Gastrocnemius medialis (tissue), 4 donors: ENCODE measurements at regions not wholly inside any gene's neighbourhood (a gene's known extent, or its start where the extent isn't known, plus 50 kb on each side); places are given as distances from the start of the nearest gene placed in this dataset.

Experiments
- ATAC-seq, 2 donors: fragments of 150-250 bp; one replicate each; pipeline ENCODE4 v1.9.1; 2016
- DNase-seq, 2 donors: peaks; one replicate each; pipeline ENCODE4 v3.0.0-alpha.2; 2019
- H3K27ac ChIP-seq, 4 donors: fragments of 200-600 bp; sonication (generic); 1 replicate in 1 of 4; 2 replicates in 3 of 4; pipeline ENCODE4 v1.5.1; 2016 to 2018; ENCODE audit warnings: mild to moderate bottlenecking in 2 of 4, moderate library complexity in 1 of 4
- H3K27me3 ChIP-seq, 3 donors: fragments of 200-600 bp; sonication (generic) in 2 of 3; 1 replicate in 1 of 3; 2 replicates in 2 of 3; pipeline versions ENCODE4 v1.5.1 to v1.6.0; 2016 to 2019; ENCODE audit warnings: mild to moderate bottlenecking in 1 of 3, moderate library complexity in 1 of 3
- H3K36me3 ChIP-seq, 2 donors: fragments of 200-600 bp; sonication (generic) in 1 of 2; one replicate each; pipeline ENCODE4 v1.5.1; 2017 to 2018
- H3K4me1 ChIP-seq, 2 donors: fragments of 200-600 bp; sonication (generic) in 1 of 2; one replicate each; pipeline ENCODE4 v1.5.1; 2016 to 2017; ENCODE audit warnings: mild to moderate bottlenecking in 2 of 2
- H3K4me3 ChIP-seq, 4 donors: fragments of 200-600 bp; sonication (generic) in 3 of 4; 1 replicate in 1 of 4; 2 replicates in 3 of 4; pipeline ENCODE4 v1.5.1; 2016 to 2019; ENCODE audit warnings: mild to moderate bottlenecking in 2 of 4
- H3K9me3 ChIP-seq, 3 donors: fragments of 200-600 bp; sonication (generic) in 2 of 3; 1 replicate in 1 of 3; 2 replicates in 2 of 3; pipeline ENCODE4 v1.5.1; 2016 to 2019
- POLR2A ChIP-seq, 2 donors: fragments of 450-650 bp; IDR thresholded peaks; one replicate each; pipeline ENCODE4 v1.6.1; 2017; ENCODE audit warnings: antibody characterized with exemption in 2 of 2, mild to moderate bottlenecking in 2 of 2, moderate library complexity in 2 of 2
- in situ Hi-C, 4 donors: fragments of 200-750 bp; cut with MboI; loops; one replicate each; pipeline versions ENCODE4 v1.15.0 to v1.8.0; 2017; ENCODE audit warnings: low sequenced_read_pairs in 4 of 4
- intact Hi-C: fragments of 100-400 bp; cut with DNase I; formaldehyde crosslinking; loops from one replicate; pipeline ENCODE4 v1.15.1; 2023; ENCODE audit warnings: low total_unique reads
- TF ChIP-seq, protein P1 (sequence below), 5 experiments: fragments of 450-650 bp in 3 of 5; fragments of 200-600 bp in 2 of 5; sonication (generic) in 2 of 5; IDR thresholded peaks in 4 of 5; conservative IDR thresholded peaks in 1 of 5; 1 replicate in 4 of 5; 2 replicates in 1 of 5; pipeline ENCODE4 v1.5.1; 2016 to 2019; ENCODE audit warnings: antibody characterized with exemption in 5 of 5, mild to moderate bottlenecking in 3 of 5, moderate library complexity in 3 of 5

DNA sequence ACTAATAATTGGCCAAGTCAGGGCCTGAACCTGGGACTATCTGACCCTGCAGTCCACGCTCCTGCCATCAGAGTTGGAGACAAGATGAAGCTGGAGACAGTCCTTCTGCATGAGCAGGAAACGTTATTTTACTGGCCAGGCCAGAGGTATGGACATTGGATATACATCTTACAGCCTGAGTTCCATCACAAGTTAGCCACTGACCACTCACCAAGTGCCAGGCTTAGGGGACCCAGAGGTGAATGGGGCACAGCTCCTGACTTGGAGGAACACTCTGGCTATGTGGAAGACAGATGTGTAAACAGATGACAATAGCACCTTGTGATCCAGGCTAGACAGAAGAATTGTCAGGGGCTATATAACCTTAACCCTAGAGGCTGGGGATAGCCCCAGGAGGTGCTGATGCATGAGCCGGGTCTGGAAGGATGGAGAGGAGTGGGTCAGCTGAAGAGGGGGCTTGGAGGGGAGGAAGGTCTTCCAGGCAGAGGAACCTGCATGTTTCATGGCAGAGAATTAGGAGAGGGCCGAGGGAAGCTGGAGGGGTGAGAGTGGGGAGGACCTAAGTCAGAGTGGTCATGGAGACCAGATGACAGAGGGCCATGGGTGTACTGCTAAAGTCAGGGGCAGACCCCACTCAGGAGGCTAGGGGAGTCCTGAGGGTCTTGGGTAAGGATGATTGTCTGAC, 52.5 kb upstream of the DMRTB1 start:
- no peaks in the 10 kb centered on the region for H3K9me3 ChIP-seq
- H3K27me3 ChIP-seq, result peaks cover 0 to 10% (median 9%) of the 10 kb centered on the region in 3 donors
- H3K4me3 ChIP-seq, result no peak overlapping the region
- H3K36me3 ChIP-seq, result no peaks in the 10 kb centered on the region
- no peak overlapping the region for H3K27ac ChIP-seq
- intact Hi-C loops (no loop called here), in situ Hi-C loops (no loop called here)
- no peak for DNase-seq
- no peak for ATAC-seq
- no peak for TF ChIP-seq POLR2A (IDR thresholded peaks at IDR 0.05)
- TF ChIP-seq, protein P1, sequence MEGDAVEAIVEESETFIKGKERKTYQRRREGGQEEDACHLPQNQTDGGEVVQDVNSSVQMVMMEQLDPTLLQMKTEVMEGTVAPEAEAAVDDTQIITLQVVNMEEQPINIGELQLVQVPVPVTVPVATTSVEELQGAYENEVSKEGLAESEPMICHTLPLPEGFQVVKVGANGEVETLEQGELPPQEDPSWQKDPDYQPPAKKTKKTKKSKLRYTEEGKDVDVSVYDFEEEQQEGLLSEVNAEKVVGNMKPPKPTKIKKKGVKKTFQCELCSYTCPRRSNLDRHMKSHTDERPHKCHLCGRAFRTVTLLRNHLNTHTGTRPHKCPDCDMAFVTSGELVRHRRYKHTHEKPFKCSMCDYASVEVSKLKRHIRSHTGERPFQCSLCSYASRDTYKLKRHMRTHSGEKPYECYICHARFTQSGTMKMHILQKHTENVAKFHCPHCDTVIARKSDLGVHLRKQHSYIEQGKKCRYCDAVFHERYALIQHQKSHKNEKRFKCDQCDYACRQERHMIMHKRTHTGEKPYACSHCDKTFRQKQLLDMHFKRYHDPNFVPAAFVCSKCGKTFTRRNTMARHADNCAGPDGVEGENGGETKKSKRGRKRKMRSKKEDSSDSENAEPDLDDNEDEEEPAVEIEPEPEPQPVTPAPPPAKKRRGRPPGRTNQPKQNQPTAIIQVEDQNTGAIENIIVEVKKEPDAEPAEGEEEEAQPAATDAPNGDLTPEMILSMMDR (IDR thresholded peaks at IDR 0.05 in 4 of 5, conservative IDR thresholded peaks at IDR 0.05 in 1 of 5), result no peak
- H3K4me1 ChIP-seq, result no peaks in the 10 kb centered on the region

DNA sequence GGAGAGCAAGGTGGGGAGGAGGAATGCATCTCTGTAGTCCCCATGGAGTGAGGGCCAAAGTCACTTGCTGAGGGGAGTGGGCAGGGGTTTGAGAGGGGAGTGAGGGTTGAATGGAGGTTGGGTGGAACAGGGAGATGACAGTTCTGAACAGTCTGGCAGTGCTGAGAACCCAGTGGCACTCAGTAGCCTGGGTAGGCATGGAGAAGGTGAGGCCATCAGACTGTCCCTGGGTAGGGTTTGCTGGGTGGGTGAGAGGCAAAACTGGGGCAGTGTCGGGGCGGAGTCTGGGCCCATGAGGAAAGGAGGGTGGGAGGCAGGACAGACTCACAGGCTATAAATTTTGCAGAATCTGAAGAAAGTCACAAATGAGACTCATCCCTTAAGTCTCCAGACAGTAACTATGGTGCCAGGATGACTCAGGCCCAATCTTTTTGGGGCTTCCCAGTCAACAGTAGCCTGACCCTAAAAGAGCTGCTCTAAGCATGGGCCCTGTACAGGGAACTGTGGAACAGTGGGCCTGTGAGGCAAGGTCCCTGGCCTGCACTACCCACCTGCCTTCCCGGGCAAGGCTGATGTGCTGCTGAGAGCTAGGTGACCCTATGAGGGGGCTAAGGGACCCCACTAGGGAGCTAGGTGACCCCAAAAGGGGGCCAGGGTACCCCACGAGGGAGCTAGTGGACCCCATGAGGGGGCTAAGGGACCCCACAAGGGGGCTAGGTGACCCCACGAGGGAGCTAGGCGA, 51.0 kb upstream of the DMRTB1 start:
- DNase-seq (no peak), ATAC-seq (no peak)
- H3K27ac ChIP-seq, result no peak overlapping the region
- no peaks in the 10 kb centered on the region for H3K36me3 ChIP-seq
- no peaks in the 10 kb centered on the region for H3K9me3 ChIP-seq
- H3K27me3 ChIP-seq, result peaks cover 0 to 10% (median 9%) of the 10 kb centered on the region in 3 donors
- H3K4me3 ChIP-seq, result no peak overlapping the region
- in situ Hi-C loops, result no loop called here
- intact Hi-C loops, result no loop called here
- H3K4me1 ChIP-seq, result no peaks in the 10 kb centered on the region
- TF ChIP-seq POLR2A (IDR thresholded peaks at IDR 0.05), result no peak
- TF ChIP-seq, protein P1 (IDR thresholded peaks at IDR 0.05 in 4 of 5, conservative IDR thresholded peaks at IDR 0.05 in 1 of 5), result no peak

DNA sequence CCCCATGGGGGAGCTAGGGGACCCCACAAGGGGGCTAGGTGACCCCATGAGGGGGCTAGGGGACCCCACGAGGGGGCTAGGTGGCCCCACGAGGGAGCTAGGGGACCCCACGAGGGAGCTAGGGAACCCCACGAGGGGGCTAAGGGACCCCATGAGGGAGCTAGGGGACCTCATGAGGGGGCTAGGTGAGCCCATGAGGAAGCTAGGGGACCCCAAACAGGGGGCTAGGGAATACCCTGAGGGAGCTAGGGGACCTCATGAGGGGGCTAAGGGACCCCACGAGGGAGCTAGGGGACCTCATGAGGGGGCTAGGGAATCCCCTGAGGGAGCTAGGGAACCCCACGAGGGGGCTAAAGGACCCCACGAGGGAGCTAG, 50.5 kb upstream of the DMRTB1 start:
- no peaks in the 10 kb centered on the region for H3K36me3 ChIP-seq
- no peak overlapping the region for H3K27ac ChIP-seq
- DNase-seq (no peak), ATAC-seq (no peak)
- in situ Hi-C loops (no loop called here), intact Hi-C loops (no loop called here)
- H3K27me3 ChIP-seq, result peaks cover 0 to 10% (median 9%) of the 10 kb centered on the region in 3 donors
- no peak overlapping the region for H3K4me3 ChIP-seq
- H3K4me1 ChIP-seq, result no peaks in the 10 kb centered on the region
- no peaks in the 10 kb centered on the region for H3K9me3 ChIP-seq
- no peak for TF ChIP-seq POLR2A (IDR thresholded peaks at IDR 0.05)
- TF ChIP-seq, protein P1 (IDR thresholded peaks at IDR 0.05 in 4 of 5, conservative IDR thresholded peaks at IDR 0.05 in 1 of 5), result no peak

DNA sequence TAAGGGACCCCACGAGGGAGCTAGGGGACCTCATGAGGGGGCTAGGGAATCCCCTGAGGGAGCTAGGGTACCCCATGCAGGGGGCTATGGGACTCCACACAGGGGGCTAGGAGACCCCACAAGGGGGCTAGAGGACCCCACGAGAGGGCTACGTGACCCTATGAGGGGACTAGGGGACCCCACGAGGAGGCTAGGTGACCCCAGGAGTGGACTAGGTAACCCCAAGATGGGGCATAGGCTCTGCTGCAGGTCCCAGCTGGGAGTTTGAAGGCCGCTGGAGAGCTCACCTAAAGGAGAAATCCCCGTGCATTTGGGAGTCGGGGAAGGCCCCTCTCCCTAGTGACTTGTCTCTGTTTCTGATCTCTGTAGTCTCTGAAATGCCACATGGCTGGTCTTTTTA, 50.0 kb upstream of the DMRTB1 start:
- H3K4me1 ChIP-seq, result no peaks in the 10 kb centered on the region
- no peaks in the 10 kb centered on the region for H3K9me3 ChIP-seq
- DNase-seq (no peak), ATAC-seq (no peak)
- in situ Hi-C loops, result no loop called here
- H3K4me3 ChIP-seq, result no peak overlapping the region
- intact Hi-C loops, result no loop called here
- H3K27me3 ChIP-seq, result peaks cover 0 to 10% (median 9%) of the 10 kb centered on the region in 3 donors
- H3K36me3 ChIP-seq, result no peaks in the 10 kb centered on the region
- TF ChIP-seq POLR2A (IDR thresholded peaks at IDR 0.05), result no peak
- TF ChIP-seq, protein P1 (IDR thresholded peaks at IDR 0.05 in 4 of 5, conservative IDR thresholded peaks at IDR 0.05 in 1 of 5), result no peak
- H3K27ac ChIP-seq, result no peak overlapping the region
